WERI-Rb-1 (cell line): ENCODE measurements at regions not wholly inside any gene's neighbourhood (a gene's known extent, or its start where the extent isn't known, plus 50 kb on each side); places are given as distances from the start of the nearest gene placed in this dataset.
A peak's percentile ranks its signal among the peaks of the same experiment; 100 is the strongest.

Source experiments
- DNase-seq: peaks from one replicate; pipeline ENCODE4 v3.0.0-alpha.2; 2020
- H3K27ac ChIP-seq: fragments of 250-450 bp; sonication (Bioruptor Pico); 2 replicates; pipeline ENCODE4 v1.5.1; 2020; ENCODE audit warnings: mild to moderate bottlenecking, moderate library complexity
- H3K27me3 ChIP-seq: fragments of 250-450 bp; sonication (Bioruptor Pico); 2 replicates; pipeline ENCODE4 v1.5.1; 2021; ENCODE audit warnings: mild to moderate bottlenecking, low read depth, moderate library complexity; ENCODE audit not compliant: insufficient read depth, severe bottlenecking
- H3K36me3 ChIP-seq: fragments of 250-450 bp; sonication (Bioruptor Pico); 2 replicates; pipeline ENCODE4 v1.5.1; 2020; ENCODE audit warnings: mild to moderate bottlenecking, moderate library complexity
- H3K4me3 ChIP-seq: 2 replicates; pipeline ENCODE4 v1.5.1; 2011; ENCODE audit warnings: low read depth, mild to moderate bottlenecking, control low read depth, low read length
- H3K9me3 ChIP-seq: fragments of 250-450 bp; sonication (Bioruptor Pico); 2 replicates; pipeline ENCODE4 v1.5.1; 2021; ENCODE audit warnings: mild to moderate bottlenecking, moderate library complexity; ENCODE audit not compliant: severe bottlenecking
- CTCF ChIP-seq: IDR thresholded peaks from 2 replicates; pipeline ENCODE4 v1.5.1; 2011; ENCODE audit warnings: low read depth, mild to moderate bottlenecking, control low read depth, inconsistent platforms, low read length

- H3K4me3 ChIP-seq, result peak overlapping the region; percentile 41
- no peaks in the 10 kb centered on the region for H3K9me3 ChIP-seq
- peak; percentile 87 for DNase-seq
- no peak for TF ChIP-seq CTCF
- H3K27ac ChIP-seq, result peak overlapping the region; percentile 92
- no peaks in the 10 kb centered on the region for H3K27me3 ChIP-seq
- no peaks in the 10 kb centered on the region for H3K36me3 ChIP-seq
These were observed 86.7 kb upstream of the SYNDIG1 start for GRCh38 chr20:24382743-24383142.

GRCh38 chr20:24382331-24382730, 87.1 kb upstream of the SYNDIG1 start:
- peak overlapping the region; percentile 41 for H3K4me3 ChIP-seq
- no peaks in the 10 kb centered on the region for H3K36me3 ChIP-seq

GRCh38 chr20:24381886-24382285, 87.5 kb upstream of the SYNDIG1 start:
- H3K4me3 ChIP-seq, result peak overlapping the region; percentile 41
- H3K36me3 ChIP-seq, result no peaks in the 10 kb centered on the region
- DNase-seq, result peak; percentile 69
- no peak for TF ChIP-seq CTCF
- H3K27ac ChIP-seq, result peak overlapping the region; percentile 92
- no peaks in the 10 kb centered on the region for H3K27me3 ChIP-seq
- H3K9me3 ChIP-seq, result no peaks in the 10 kb centered on the region

More at GRCh38 chr20:24382331-24382730, 87.1 kb upstream of the SYNDIG1 start:
- TF ChIP-seq CTCF, result no peak
- peak; percentile 57 for DNase-seq
- Histone ChIP-seq H3K27me3 (no peaks in the 10 kb centered on the region), H3K9me3 (no peaks in the 10 kb centered on the region), H3K27ac (peak overlapping the region; percentile 92)

- no peak for DNase-seq
- Histone ChIP-seq H3K27me3 (no peaks in the 10 kb centered on the region), H3K9me3 (no peaks in the 10 kb centered on the region), H3K36me3 (no peaks in the 10 kb centered on the region), H3K27ac (peak overlapping the region; percentile 71), H3K4me3 (no peak overlapping the region)
- no peak for TF ChIP-seq CTCF
These were observed 89.9 kb upstream of the SYNDIG1 start for GRCh38 chr20:24379484-24379927.

GRCh38 chr20:24378661-24379483, 90.6 kb upstream of the SYNDIG1 start:
- TF ChIP-seq CTCF, result no peak
- peak; percentile 91 for DNase-seq
- H3K27me3 ChIP-seq, result no peaks in the 10 kb centered on the region
- H3K4me3 ChIP-seq, result no peak overlapping the region
- no peaks in the 10 kb centered on the region for H3K36me3 ChIP-seq
- no peaks in the 10 kb centered on the region for H3K9me3 ChIP-seq
- H3K27ac ChIP-seq, result peak overlapping the region; percentile 71
